C4-2B (cell line): ENCODE measurements at regions not wholly inside any gene's neighbourhood (a gene's known extent, or its start where the extent isn't known, plus 50 kb on each side); places are given as distances from the start of the nearest gene placed in this dataset.

ENCODE experiments used
- H3K27ac ChIP-seq: fragments of 450-650 bp; 2 replicates; pipeline ENCODE4 v1.5.1; 2017
- ZFX ChIP-seq: fragments of 450-650 bp; IDR thresholded peaks from 2 replicates; pipeline ENCODE4 v1.6.1; 2017
- TF ChIP-seq, protein P1 (sequence below): fragments of 450-650 bp; conservative IDR thresholded peaks from 2 replicates; pipeline ENCODE4 v1.5.1; 2017; ENCODE audit warnings: mild to moderate bottlenecking

DNA sequence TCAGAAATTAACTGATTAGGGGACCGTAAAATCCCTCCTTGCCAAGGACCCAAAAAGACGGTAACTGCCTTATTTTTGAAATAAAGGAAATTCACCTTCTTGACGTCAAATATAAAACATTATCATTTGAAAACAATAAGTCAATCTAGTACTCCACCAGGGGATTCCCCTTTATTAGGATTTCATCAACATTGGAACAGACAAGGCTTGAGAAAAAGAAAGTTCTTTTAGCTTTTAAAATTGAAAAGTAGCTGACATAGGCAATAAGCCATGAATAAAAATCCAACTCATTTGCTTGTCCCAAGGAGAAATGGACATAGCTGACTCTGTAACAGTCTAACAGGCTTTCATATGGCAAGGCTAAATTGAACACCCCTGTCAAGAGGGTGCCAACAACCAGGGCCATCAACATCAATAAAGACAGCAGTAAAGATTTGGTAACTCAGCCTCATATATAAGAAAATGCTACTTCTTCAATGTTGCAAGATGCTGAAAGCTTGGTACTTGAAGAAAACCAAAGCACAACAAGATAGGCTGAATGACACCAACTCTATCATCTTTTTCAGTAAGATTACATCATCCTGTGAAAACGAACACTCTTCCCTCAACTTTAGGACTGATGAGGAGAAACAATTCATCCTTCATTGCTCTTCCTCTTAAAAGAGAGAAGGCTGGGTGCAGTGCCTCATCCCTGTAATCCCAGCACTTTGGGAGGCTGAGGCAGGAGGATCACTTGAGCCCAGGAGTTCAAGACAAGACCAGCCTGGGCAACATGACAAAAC is 121.0 kb upstream of the PRDM1 start:
- no peak for TF ChIP-seq ZFX
- TF ChIP-seq, protein P1, sequence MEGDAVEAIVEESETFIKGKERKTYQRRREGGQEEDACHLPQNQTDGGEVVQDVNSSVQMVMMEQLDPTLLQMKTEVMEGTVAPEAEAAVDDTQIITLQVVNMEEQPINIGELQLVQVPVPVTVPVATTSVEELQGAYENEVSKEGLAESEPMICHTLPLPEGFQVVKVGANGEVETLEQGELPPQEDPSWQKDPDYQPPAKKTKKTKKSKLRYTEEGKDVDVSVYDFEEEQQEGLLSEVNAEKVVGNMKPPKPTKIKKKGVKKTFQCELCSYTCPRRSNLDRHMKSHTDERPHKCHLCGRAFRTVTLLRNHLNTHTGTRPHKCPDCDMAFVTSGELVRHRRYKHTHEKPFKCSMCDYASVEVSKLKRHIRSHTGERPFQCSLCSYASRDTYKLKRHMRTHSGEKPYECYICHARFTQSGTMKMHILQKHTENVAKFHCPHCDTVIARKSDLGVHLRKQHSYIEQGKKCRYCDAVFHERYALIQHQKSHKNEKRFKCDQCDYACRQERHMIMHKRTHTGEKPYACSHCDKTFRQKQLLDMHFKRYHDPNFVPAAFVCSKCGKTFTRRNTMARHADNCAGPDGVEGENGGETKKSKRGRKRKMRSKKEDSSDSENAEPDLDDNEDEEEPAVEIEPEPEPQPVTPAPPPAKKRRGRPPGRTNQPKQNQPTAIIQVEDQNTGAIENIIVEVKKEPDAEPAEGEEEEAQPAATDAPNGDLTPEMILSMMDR, result no peak
- no peak overlapping the region for H3K27ac ChIP-seq

DNA sequence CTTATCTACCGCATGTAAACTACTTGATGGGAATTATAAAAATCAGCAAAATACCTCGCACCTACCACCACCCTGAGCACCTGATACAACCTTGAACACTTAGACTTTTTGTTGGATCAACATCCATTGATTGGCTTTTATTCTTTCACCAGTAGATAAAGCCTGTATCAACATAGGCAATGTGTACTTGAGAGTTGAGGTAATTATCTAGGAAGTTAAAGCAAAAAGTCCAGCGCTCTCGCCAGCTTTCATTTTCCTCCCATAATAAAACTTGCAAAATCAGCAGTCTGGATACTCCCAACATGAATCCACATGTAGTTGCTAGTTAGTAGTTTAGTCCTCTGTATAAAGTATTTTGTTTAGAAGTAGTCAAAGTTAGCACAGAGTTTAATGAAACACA is 132.0 kb upstream of the PRDM1 start:
- no peak overlapping the region for H3K27ac ChIP-seq
- no peak for TF ChIP-seq ZFX
- TF ChIP-seq, protein P1, result no peak

DNA sequence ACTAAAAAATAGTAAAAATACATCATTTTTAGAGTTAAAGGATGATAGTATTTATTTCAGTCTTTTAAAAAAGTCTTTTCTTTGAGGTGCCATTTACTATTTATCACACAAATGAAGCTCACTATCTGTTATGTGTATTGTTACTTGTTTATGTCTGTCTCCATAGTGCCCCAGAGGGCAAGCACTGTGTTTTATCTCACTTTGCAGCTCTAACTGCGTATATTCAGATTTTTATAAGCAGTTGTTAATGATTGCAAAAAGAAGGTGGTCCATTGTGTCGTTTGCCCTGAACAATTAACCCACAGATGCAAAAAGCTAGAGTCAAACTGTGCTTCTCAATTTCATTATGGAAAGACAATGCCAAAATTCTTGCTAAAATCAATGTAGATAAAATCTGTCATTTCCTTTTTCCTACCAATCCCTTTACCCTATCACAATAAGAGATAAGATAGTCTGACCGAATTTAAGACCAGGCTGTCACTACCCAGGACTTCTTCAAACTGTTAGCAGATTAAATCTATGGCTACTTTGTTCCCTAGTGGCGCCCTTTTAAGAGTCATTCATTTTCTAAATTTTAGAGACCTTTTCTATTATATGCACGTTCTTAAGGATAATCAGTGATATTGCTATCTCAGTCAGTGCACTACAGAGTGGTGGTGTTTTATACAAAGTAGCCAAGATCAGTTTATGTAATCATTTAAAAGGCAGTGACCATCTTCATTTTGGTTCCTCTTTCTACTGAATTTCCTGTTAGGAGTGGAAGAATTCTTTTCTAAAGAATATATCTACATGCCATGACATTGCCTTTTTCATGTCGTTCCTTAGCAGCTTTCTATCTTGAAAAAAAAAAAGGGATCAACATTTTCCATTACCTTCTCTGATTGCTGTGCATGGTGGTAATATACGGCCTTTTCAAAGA is 133.1 kb upstream of the PRDM1 start:
- no peak overlapping the region for H3K27ac ChIP-seq
- TF ChIP-seq, protein P1, result no peak
- no peak for TF ChIP-seq ZFX

DNA sequence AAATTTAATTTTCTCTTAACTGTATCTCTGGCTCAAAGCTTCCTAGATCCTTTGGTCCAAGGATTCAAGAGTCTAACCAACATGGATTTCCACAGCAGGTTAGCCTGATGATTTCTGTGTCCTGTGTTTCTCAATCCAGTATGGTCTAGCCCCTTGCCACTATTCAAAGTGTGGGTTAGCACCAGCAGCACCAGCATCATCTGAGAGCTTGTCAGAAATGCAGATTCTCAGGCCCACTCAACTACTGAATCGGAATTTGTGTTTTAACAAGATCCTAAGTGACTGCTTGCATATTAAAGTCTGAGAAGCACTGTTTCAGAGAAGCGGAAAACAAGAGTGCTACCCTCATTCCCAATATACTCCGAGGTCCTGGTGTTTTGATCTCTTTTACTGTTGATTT is 133.8 kb upstream of the PRDM1 start:
- H3K27ac ChIP-seq, result no peak overlapping the region
- no peak for TF ChIP-seq ZFX
- TF ChIP-seq, protein P1, result no peak

DNA sequence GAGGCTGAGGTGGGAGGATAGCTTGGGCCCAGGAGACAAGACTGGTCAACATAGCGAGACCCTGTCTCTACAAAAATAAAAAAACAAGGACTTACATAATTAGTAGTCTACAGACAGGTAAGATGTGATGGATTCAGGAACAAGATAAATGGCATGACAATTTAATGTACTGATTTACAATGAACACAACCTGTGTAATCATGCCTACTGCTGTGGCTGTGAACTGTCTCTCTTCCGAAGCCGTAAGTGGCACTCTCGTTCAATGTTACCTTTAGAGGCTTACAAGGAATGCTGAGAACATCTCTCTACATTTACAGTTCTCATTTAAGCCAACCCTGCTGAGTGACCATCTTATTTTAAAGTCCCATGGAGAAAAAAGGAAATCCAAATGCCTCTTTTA is 134.8 kb upstream of the PRDM1 start:
- TF ChIP-seq, protein P1, result no peak
- TF ChIP-seq ZFX, result no peak
- H3K27ac ChIP-seq, result no peak overlapping the region

DNA sequence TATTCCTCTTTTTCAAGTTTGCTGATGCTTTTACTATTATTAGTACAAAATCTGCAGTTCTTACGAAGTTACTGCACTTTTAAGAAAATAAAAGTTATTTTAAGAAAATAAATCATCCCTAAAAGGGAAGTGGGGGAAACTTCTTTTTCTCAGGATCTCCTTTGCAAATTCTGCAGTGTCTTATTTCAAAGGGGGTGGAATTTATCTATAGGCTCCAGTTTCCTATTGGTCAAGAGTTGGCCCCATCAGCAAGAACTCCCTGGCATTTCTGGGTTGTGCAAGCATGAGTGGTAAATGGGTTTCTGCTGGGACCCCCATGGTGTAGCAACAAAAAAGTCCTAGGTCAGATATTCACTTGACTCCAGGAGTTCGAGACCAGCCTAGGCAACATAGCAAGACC is 136.3 kb upstream of the PRDM1 start:
- TF ChIP-seq ZFX, result no peak
- TF ChIP-seq, protein P1, result no peak
- no peak overlapping the region for H3K27ac ChIP-seq

DNA sequence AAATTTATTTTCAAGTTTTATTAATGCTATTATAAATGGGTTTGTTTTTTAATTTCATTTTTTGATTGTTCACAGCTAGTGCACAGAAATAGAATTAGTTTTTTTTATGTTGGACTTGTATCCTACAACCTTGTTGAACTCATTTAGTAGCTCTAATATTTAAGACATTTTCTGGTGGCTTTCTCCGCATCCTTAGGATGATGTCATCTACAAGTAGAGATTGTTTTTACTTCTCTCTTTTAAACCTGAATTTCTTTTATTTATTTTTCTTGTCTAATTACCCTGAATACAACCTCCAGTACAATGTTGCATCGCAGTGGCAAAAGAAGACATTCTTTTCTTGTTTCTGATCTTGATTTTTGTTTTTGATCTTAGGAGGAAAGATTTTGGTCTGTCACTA is 142.6 kb upstream of the PRDM1 start:
- H3K27ac ChIP-seq, result no peak overlapping the region
- TF ChIP-seq, protein P1, result no peak
- TF ChIP-seq ZFX, result no peak
